ENCODE measurements at regions not wholly inside any gene's neighbourhood (a gene's known extent, or its start where the extent isn't known, plus 50 kb on each side); places are given as distances from the start of the nearest gene placed in this dataset.
A peak's percentile ranks its signal among the peaks of the same experiment; 100 is the strongest.

- peak; percentile 10 for DNase-seq (ENCODE audit: low spot score)
- Histone ChIP-seq H3K36me3 (ENCODE audit: low read depth) (no peaks in the 10 kb centered on the region), H3K4me3 (ENCODE audit: severe bottlenecking) (no peak overlapping the region), H3K27me3 (ENCODE audit: insufficient read depth, poor library complexity, severe bottlenecking) (no peaks in the 10 kb centered on the region), H3K4me1 (ENCODE audit: insufficient read depth, poor library complexity, severe bottlenecking) (no peaks in the 10 kb centered on the region), H3K9me3 (ENCODE audit: severe bottlenecking) (no peaks in the 10 kb centered on the region), H3K27ac (ENCODE audit: poor library complexity, severe bottlenecking) (no peak overlapping the region)
- ATAC-seq (ENCODE audit: low read depth): no peak
- TF ChIP-seq, protein P1, sequence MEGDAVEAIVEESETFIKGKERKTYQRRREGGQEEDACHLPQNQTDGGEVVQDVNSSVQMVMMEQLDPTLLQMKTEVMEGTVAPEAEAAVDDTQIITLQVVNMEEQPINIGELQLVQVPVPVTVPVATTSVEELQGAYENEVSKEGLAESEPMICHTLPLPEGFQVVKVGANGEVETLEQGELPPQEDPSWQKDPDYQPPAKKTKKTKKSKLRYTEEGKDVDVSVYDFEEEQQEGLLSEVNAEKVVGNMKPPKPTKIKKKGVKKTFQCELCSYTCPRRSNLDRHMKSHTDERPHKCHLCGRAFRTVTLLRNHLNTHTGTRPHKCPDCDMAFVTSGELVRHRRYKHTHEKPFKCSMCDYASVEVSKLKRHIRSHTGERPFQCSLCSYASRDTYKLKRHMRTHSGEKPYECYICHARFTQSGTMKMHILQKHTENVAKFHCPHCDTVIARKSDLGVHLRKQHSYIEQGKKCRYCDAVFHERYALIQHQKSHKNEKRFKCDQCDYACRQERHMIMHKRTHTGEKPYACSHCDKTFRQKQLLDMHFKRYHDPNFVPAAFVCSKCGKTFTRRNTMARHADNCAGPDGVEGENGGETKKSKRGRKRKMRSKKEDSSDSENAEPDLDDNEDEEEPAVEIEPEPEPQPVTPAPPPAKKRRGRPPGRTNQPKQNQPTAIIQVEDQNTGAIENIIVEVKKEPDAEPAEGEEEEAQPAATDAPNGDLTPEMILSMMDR (IDR thresholded peaks at IDR 0.05; ENCODE audit: poor library complexity, severe bottlenecking): no peak
These were observed 135.2 kb upstream of the RUNX3 start for GRCh38 chr1:25065321-25065721.

GRCh38 chr1:25064465-25065240 lies 134.6 kb upstream of the RUNX3 start:
- H3K4me1 ChIP-seq (ENCODE audit: insufficient read depth, poor library complexity, severe bottlenecking): no peaks in the 10 kb centered on the region
- TF ChIP-seq, protein P1 (IDR thresholded peaks at IDR 0.05; ENCODE audit: poor library complexity, severe bottlenecking): no peak
- no peaks in the 10 kb centered on the region for H3K27me3 ChIP-seq (ENCODE audit: insufficient read depth, poor library complexity, severe bottlenecking)
- H3K4me3 ChIP-seq (ENCODE audit: severe bottlenecking): no peak overlapping the region
- no peak for ATAC-seq (ENCODE audit: low read depth)
- H3K9me3 ChIP-seq (ENCODE audit: severe bottlenecking): no peaks in the 10 kb centered on the region
- H3K27ac ChIP-seq (ENCODE audit: poor library complexity, severe bottlenecking): no peak overlapping the region
- peak; percentile 4 for DNase-seq (ENCODE audit: low spot score)
- no peaks in the 10 kb centered on the region for H3K36me3 ChIP-seq (ENCODE audit: low read depth)

GRCh38 chr1:25063591-25064416 lies 133.7 kb upstream of the RUNX3 start:
- no peak overlapping the region for H3K4me3 ChIP-seq (ENCODE audit: severe bottlenecking)
- no peaks in the 10 kb centered on the region for H3K9me3 ChIP-seq (ENCODE audit: severe bottlenecking)
- H3K36me3 ChIP-seq (ENCODE audit: low read depth): no peaks in the 10 kb centered on the region
- no peak overlapping the region for H3K27ac ChIP-seq (ENCODE audit: poor library complexity, severe bottlenecking)
- no peaks in the 10 kb centered on the region for H3K27me3 ChIP-seq (ENCODE audit: insufficient read depth, poor library complexity, severe bottlenecking)
- TF ChIP-seq, protein P1 (IDR thresholded peaks at IDR 0.05; ENCODE audit: poor library complexity, severe bottlenecking): no peak
- peak; percentile 33; the same call in 1 of the 3 replicates for ATAC-seq (ENCODE audit: low read depth)
- no peaks in the 10 kb centered on the region for H3K4me1 ChIP-seq (ENCODE audit: insufficient read depth, poor library complexity, severe bottlenecking)
- DNase-seq (ENCODE audit: low spot score): peak; percentile 26

DNA sequence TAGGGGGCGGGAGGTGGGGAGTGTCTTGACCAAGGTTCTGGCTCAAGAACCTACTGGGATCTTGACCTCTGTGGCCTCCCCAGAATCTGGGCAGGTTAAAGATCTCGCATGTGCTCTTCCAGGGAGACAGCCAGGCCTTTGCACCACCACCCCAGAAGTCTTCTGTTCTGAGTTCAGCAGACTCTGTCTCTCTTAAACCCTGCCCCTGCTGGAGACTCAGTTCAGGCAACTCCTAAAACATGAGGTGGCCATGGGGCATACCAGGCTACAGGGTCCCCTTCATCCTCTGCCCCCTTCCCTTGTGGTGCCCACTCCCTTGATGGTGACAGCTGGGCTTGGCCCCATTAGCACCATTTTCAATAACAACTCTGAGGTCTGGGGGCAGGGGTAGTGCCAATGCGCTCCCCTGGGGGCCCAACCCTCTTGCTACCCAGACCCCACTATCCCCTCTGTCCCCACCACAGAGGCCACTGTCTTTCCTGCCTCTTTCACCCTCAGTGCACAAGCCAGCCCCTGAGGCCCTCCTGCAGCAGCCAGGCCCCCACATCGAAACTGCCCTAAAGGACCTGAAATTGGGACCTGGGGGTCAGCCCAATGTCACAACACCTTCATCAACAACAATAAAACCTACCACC lies 132.7 kb upstream of the RUNX3 start:
- no peak for ATAC-seq (ENCODE audit: low read depth)

More for the DNA sequence above, 132.7 kb upstream of the RUNX3 start:
- Histone ChIP-seq H3K4me1 (ENCODE audit: insufficient read depth, poor library complexity, severe bottlenecking) (no peaks in the 10 kb centered on the region), H3K27me3 (ENCODE audit: insufficient read depth, poor library complexity, severe bottlenecking) (no peaks in the 10 kb centered on the region), H3K36me3 (ENCODE audit: low read depth) (no peaks in the 10 kb centered on the region), H3K4me3 (ENCODE audit: severe bottlenecking) (no peak overlapping the region), H3K27ac (ENCODE audit: poor library complexity, severe bottlenecking) (no peak overlapping the region), H3K9me3 (ENCODE audit: severe bottlenecking) (no peaks in the 10 kb centered on the region)
- TF ChIP-seq, protein P1 (IDR thresholded peaks at IDR 0.05; ENCODE audit: poor library complexity, severe bottlenecking): no peak
- peak; percentile 23 for DNase-seq (ENCODE audit: low spot score)

All from RWPE2 (cell line).